DND-41 (cell line): ENCODE measurements at regions not wholly inside any gene's neighbourhood (a gene's known extent, or its start where the extent isn't known, plus 50 kb on each side); places are given as distances from the start of the nearest gene placed in this dataset.

Experiments
- ATAC-seq: fragments of 200-7000 bp; cut with Tn5 transposase; 3 replicates; pipeline ENCODE4 v1.9.1; 2021; ENCODE audit warnings: low read depth; ENCODE audit not compliant: insufficient read depth
- DNase-seq: peaks from one replicate; pipeline ENCODE4 v3.0.0-alpha.2; 2020
- H2AFZ ChIP-seq: 2 replicates; pipeline ENCODE4 v1.6.0; 2012; ENCODE audit warnings: low read depth, low read length
- H3K27ac ChIP-seq: 2 replicates; pipeline ENCODE4 v1.5.1; 2012; ENCODE audit warnings: low read length, inconsistent platforms
- H3K27me3 ChIP-seq: fragments of 200-600 bp; sonication (generic); 2 replicates; pipeline ENCODE4 v1.6.0; 2012; ENCODE audit warnings: low read length, mild to moderate bottlenecking, inconsistent platforms; ENCODE audit not compliant: insufficient read depth, poor library complexity
- H3K36me3 ChIP-seq: 2 replicates; pipeline ENCODE4 v1.5.1; 2012; ENCODE audit warnings: low read length, inconsistent platforms; ENCODE audit not compliant: insufficient read depth
- H3K4me1 ChIP-seq: 2 replicates; pipeline ENCODE4 v1.5.1; 2012; ENCODE audit warnings: mild to moderate bottlenecking, low read length; ENCODE audit not compliant: insufficient read depth
- H3K4me2 ChIP-seq: 2 replicates; pipeline ENCODE4 v1.6.0; 2012; ENCODE audit warnings: mild to moderate bottlenecking, moderate library complexity, low read length, inconsistent platforms; ENCODE audit not compliant: insufficient read depth
- H3K4me3 ChIP-seq, 2 experiments: fragments of 200-600 bp in 1 of 2; shearing (Covaris generic) in 1 of 2; 2 replicates each; pipeline ENCODE4 v1.5.1; 2012 to 2016; ENCODE audit warnings: inconsistent platforms in 2 of 2, low read length in 2 of 2, mild to moderate bottlenecking in 2 of 2, low read depth in 1 of 2, moderate library complexity in 1 of 2
- H3K79me2 ChIP-seq: 2 replicates; pipeline ENCODE4 v1.6.0; 2012; ENCODE audit warnings: low read length, inconsistent platforms; ENCODE audit not compliant: insufficient read depth
- H3K9ac ChIP-seq: 2 replicates; pipeline ENCODE4 v1.6.0; 2012; ENCODE audit warnings: low read depth, mild to moderate bottlenecking, inconsistent platforms, low read length, moderate library complexity
- H3K9me3 ChIP-seq: 2 replicates; pipeline ENCODE4 v1.5.1; 2012; ENCODE audit warnings: low read length, moderate library complexity, mild to moderate bottlenecking, inconsistent platforms; ENCODE audit not compliant: insufficient read depth, severe bottlenecking
- H4K20me1 ChIP-seq: 2 replicates; pipeline ENCODE4 v1.6.0; 2012; ENCODE audit warnings: low read length; ENCODE audit not compliant: insufficient read depth
- CTCF ChIP-seq: IDR thresholded peaks from 2 replicates; pipeline ENCODE4 v1.5.1; 2012; ENCODE audit warnings: borderline replicate concordance, low read length, moderate library complexity, mild to moderate bottlenecking; ENCODE audit not compliant: poor library complexity, severe bottlenecking; ENCODE audit errors: extremely low read depth
- EZH2 ChIP-seq: IDR thresholded peaks from 3 replicates; pipeline ENCODE4 v1.6.1; 2012; ENCODE audit warnings: borderline replicate concordance, low read depth, mild to moderate bottlenecking, moderate library complexity, low read length, inconsistent platforms; ENCODE audit not compliant: severe bottlenecking

- no peak overlapping the region for H3K27ac ChIP-seq
- no peaks in the 10 kb centered on the region for H3K9me3 ChIP-seq
- no peak overlapping the region for H2AFZ ChIP-seq
- H4K20me1 ChIP-seq, result no peaks in the 10 kb centered on the region
- H3K27me3 ChIP-seq, result no peaks in the 10 kb centered on the region
- H3K9ac ChIP-seq, result no peak overlapping the region
- ATAC-seq (no peak), DNase-seq (no peak)
- no peaks in the 10 kb centered on the region for H3K79me2 ChIP-seq
- no peak for TF ChIP-seq CTCF
- H3K4me3 ChIP-seq, result no peak overlapping the region
- no peaks in the 10 kb centered on the region for H3K36me3 ChIP-seq
- no peak overlapping the region for H3K4me2 ChIP-seq
- no peaks in the 10 kb centered on the region for H3K4me1 ChIP-seq
Observed at GRCh38 chr12:92650228-92650822, 52.5 kb upstream of the PLEKHG7 start.

- Histone ChIP-seq H3K36me3 (no peaks in the 10 kb centered on the region), H3K9ac (no peak overlapping the region), H3K4me2 (no peak overlapping the region), H3K9me3 (no peaks in the 10 kb centered on the region), H3K4me3 (no peak overlapping the region), H2AFZ (no peak overlapping the region), H4K20me1 (no peaks in the 10 kb centered on the region), H3K27ac (no peak overlapping the region), H3K27me3 (no peaks in the 10 kb centered on the region), H3K79me2 (no peaks in the 10 kb centered on the region), H3K4me1 (no peaks in the 10 kb centered on the region)
- ATAC-seq (peak; percentile 89), DNase-seq (peak; percentile 62)
- no peak for TF ChIP-seq EZH2
- peak; percentile 83 for TF ChIP-seq CTCF
Observed at GRCh38 chr12:92649511-92650227, 53.1 kb upstream of the PLEKHG7 start.

GRCh38 chr12:92648242-92649031 is 54.4 kb upstream of the PLEKHG7 start:
- peaks cover 6% of the 10 kb centered on the region for H3K9me3 ChIP-seq
- no peaks in the 10 kb centered on the region for H3K79me2 ChIP-seq
- H3K27me3 ChIP-seq, result no peaks in the 10 kb centered on the region
- H3K9ac ChIP-seq, result no peak overlapping the region
- H3K4me2 ChIP-seq, result no peak overlapping the region
- no peaks in the 10 kb centered on the region for H3K4me1 ChIP-seq
- H3K4me3 ChIP-seq, result no peak overlapping the region
- no peak overlapping the region for H3K27ac ChIP-seq
- H4K20me1 ChIP-seq, result no peaks in the 10 kb centered on the region
- H2AFZ ChIP-seq, result no peak overlapping the region
- no peak for TF ChIP-seq EZH2
- no peak for TF ChIP-seq CTCF
- DNase-seq, result no peak
- ATAC-seq, result no peak
- no peaks in the 10 kb centered on the region for H3K36me3 ChIP-seq
